Erythroblast (primary cell): ENCODE measurements at regions not wholly inside any gene's neighbourhood (a gene's known extent, or its start where the extent isn't known, plus 50 kb on each side); places are given as distances from the start of the nearest gene placed in this dataset.

ENCODE experiments used
- GATA1 ChIP-seq: IDR thresholded peaks from 2 replicates; pipeline ENCODE4 v1.6.1; 2011; ENCODE audit warnings: low read depth, mild to moderate bottlenecking, control low read depth, low read length, moderate library complexity
- POLR2A ChIP-seq: IDR thresholded peaks from 2 replicates; pipeline ENCODE4 v1.6.1; 2011; ENCODE audit warnings: mild to moderate bottlenecking, low read length

DNA sequence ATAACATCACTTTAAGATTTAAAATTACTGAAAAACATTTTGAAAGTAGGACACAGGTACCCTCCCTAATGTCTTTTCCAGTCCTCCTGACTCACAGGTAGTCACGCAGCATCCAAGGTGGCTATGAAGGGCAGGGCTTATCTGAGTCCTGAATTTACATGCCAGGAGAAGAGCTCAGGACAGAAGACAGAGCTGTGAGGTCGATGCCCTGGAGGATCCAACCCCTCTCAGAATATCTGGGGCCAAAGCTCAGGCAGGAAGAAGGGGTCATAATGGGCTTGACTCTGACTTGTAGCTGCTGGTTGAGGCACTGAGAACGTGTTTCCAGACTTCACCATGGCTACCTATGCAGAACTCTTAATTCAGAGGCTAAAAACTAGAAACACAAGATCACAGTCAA, 177.5 kb downstream of the AASDH start:
- TF ChIP-seq POLR2A (no peak), GATA1 (no peak)
